GM12878 (cell line): ENCODE measurements at regions not wholly inside any gene's neighbourhood (a gene's known extent, or its start where the extent isn't known, plus 50 kb on each side); places are given as distances from the start of the nearest gene placed in this dataset.

Experiments used
- ATAC-seq: fragments of 200-7000 bp; cut with Tn5 transposase; 3 replicates; pipeline ENCODE4 v1.9.1; 2020; ENCODE audit warnings: mild to moderate bottlenecking, moderate library complexity
- BruUV-seq: library from RNA; stranded (reverse); fragments of 400-500 nt; replicated peaks from 2 replicates; lab custom pipeline; 2021; lab: Mats Ljungman, UMichigan
- CTCF ChIA-PET: fragments of 300-600 bp; sonication (Branson Sonifier 250); formaldehyde crosslinking; extraction: SDS; loops from one replicate; lab custom pipeline; 2021; ENCODE audit warnings: inconsistent platforms; lab: Yijun Ruan, JAX
- POLR2A ChIA-PET: fragments of 350-600 bp; formaldehyde crosslinking; extraction: SDS; loops from one replicate; lab custom pipeline; 2021; ENCODE audit warnings: inconsistent platforms; lab: Charles Lee
- RAD21 ChIA-PET: fragments of 300-600 bp; sonication (Branson Sonifier 250); formaldehyde crosslinking; loops from one replicate; lab custom pipeline; 2023; ENCODE audit warnings: antibody characterized with exemption; ENCODE audit not compliant: unreplicated experiment; lab: Charles Lee
- SMC1A ChIA-PET: fragments of 300-600 bp; sonication (Branson Sonifier 250); formaldehyde crosslinking; loops from one replicate; lab custom pipeline; 2023; ENCODE audit not compliant: unreplicated experiment, uncharacterized antibody; lab: Charles Lee
- DNase-seq: peaks from one replicate; pipeline ENCODE4 v3.0.0-alpha.2; 2011; ENCODE audit warnings: low read depth, low spot score
- FAIRE-seq: peaks from 3 replicates; lab custom pipeline; 2011; peaks lifted over from hg19 to GRCh38; lab: Jason Lieb, UNC
- H2AFZ ChIP-seq: 2 replicates; pipeline ENCODE4 v1.6.0; 2011; ENCODE audit warnings: low read depth, low read length, control low read depth; ENCODE audit not compliant: control insufficient read depth
- H3K27ac ChIP-seq: 2 replicates; pipeline ENCODE4 v1.5.1; 2011; ENCODE audit warnings: control low read depth; ENCODE audit not compliant: control insufficient read depth, insufficient read depth
- H3K27me3 ChIP-seq, 2 experiments: replicated peaks in 1 of 2; 2 replicates each; pipeline versions ENCODE4 v1.6.0 to v1.6.1; 2011; ENCODE audit warnings: low read length in 1 of 2; ENCODE audit not compliant: control insufficient read depth in 2 of 2, insufficient read depth in 2 of 2
- H3K36me3 ChIP-seq, 2 experiments: 2 replicates each; pipeline ENCODE4 v1.5.1; 2011; ENCODE audit warnings: low read length in 1 of 2; ENCODE audit not compliant: control insufficient read depth in 2 of 2, insufficient read depth in 2 of 2
- H3K4me1 ChIP-seq: 2 replicates; pipeline ENCODE4 v1.6.1; 2011; ENCODE audit warnings: mild to moderate bottlenecking, low read length, moderate library complexity, mixed read lengths; ENCODE audit not compliant: control insufficient read depth, insufficient read depth
- H3K4me2 ChIP-seq: 2 replicates; pipeline ENCODE4 v1.6.0; 2011; ENCODE audit warnings: control low read depth; ENCODE audit not compliant: control insufficient read depth, insufficient read depth
- H3K4me3 ChIP-seq: fragments of 200-600 bp; sonication (generic); 2 replicates; pipeline ENCODE4 v1.5.1; 2016
- H3K79me2 ChIP-seq: 2 replicates; pipeline ENCODE4 v1.6.0; 2011; ENCODE audit warnings: low read length; ENCODE audit not compliant: control insufficient read depth, insufficient read depth
- H3K9ac ChIP-seq: 2 replicates; pipeline ENCODE4 v1.8.0; 2011; ENCODE audit warnings: low read length, control low read depth, mixed read lengths; ENCODE audit not compliant: control insufficient read depth, insufficient read depth
- H3K9me3 ChIP-seq: replicated peaks from 3 replicates; pipeline ENCODE4 v1.5.1; 2011; ENCODE audit warnings: mild to moderate bottlenecking, low read length; ENCODE audit not compliant: control insufficient read depth, insufficient read depth
- H4K20me1 ChIP-seq: 2 replicates; pipeline ENCODE4 v1.6.0; 2011; ENCODE audit not compliant: control insufficient read depth, insufficient read depth
- BMI1 ChIP-seq: fragments of 450-650 bp; IDR thresholded peaks from 2 replicates; pipeline ENCODE4 v1.6.1; 2016; ENCODE audit warnings: mild to moderate bottlenecking, moderate library complexity, borderline replicate concordance
- CBX5 ChIP-seq: sonication (generic); IDR thresholded peaks from 2 replicates; pipeline ENCODE4 v1.6.1; 2016; ENCODE audit warnings: low read depth, moderate library complexity, mild to moderate bottlenecking, inconsistent platforms
- CHD1 ChIP-seq: IDR thresholded peaks from 2 replicates; pipeline ENCODE4 v1.6.1; 2012; ENCODE audit warnings: low read depth, low read length, improper control_type of control experiment
- CHD2 ChIP-seq: IDR thresholded peaks from 2 replicates; pipeline ENCODE4 v1.6.1; 2011; ENCODE audit warnings: low read depth, low read length, improper control_type of control experiment, borderline replicate concordance
- EED ChIP-seq: sonication (generic); IDR thresholded peaks from 2 replicates; pipeline ENCODE4 v1.6.1; 2016; ENCODE audit warnings: antibody characterized with exemption, low read depth
- ESRRA ChIP-seq: IDR thresholded peaks from 2 replicates; pipeline ENCODE4 v1.6.1; 2012; ENCODE audit warnings: mild to moderate bottlenecking, low read length, improper control_type of control experiment
- NBN ChIP-seq: fragments of 450-650 bp; IDR thresholded peaks from 2 replicates; pipeline ENCODE4 v1.6.1; 2016
- PML ChIP-seq: IDR thresholded peaks from 2 replicates; pipeline ENCODE4 v1.6.1; 2012; ENCODE audit warnings: low read length, inconsistent platforms
- POU2F2 ChIP-seq: IDR thresholded peaks from 3 replicates; pipeline ENCODE4 v1.6.1; 2011; ENCODE audit warnings: low read depth, mild to moderate bottlenecking, low read length, borderline replicate concordance
- SMARCA5 ChIP-seq: fragments of 450-650 bp; IDR thresholded peaks from 2 replicates; pipeline ENCODE4 v1.6.1; 2017; ENCODE audit warnings: mild to moderate bottlenecking
- SP1 ChIP-seq: IDR thresholded peaks from one replicate; pipeline ENCODE4 v1.6.1; 2011; ENCODE audit warnings: low read depth, low read length
- SRF ChIP-seq, 2 experiments: IDR thresholded peaks; 2 replicates each; pipeline ENCODE4 v1.6.1; 2011; ENCODE audit warnings: low read depth in 2 of 2, low read length in 2 of 2, mild to moderate bottlenecking in 1 of 2, moderate library complexity in 1 of 2
- USF1 ChIP-seq: IDR thresholded peaks from 2 replicates; pipeline ENCODE4 v1.6.1; 2011; ENCODE audit warnings: borderline replicate concordance, low read depth, mild to moderate bottlenecking, moderate library complexity, mixed read lengths, low read length; ENCODE audit not compliant: insufficient read depth; ENCODE audit errors: extremely low read length
- ZNF687 ChIP-seq: fragments of 450-650 bp; IDR thresholded peaks from 2 replicates; pipeline ENCODE4 v1.6.1; 2017; ENCODE audit warnings: mild to moderate bottlenecking, moderate library complexity
- WGBS: methylation state at CpG from one replicate; pipeline ENCODE4 v1.1.6; 2016; ENCODE audit warnings: low lambda C conversion rate; ENCODE audit not compliant: insufficient replicate concordance, insufficient coverage; ENCODE audit errors: missing lambda C conversion rate; 5-methylcytosine and 5-hydroxymethylcytosine counted together
- in situ Hi-C: fragments of 300-500 bp; cut with MboI; formaldehyde crosslinking; loops from 9 replicates; pipeline ENCODE4 v1.14.3; 2018; ENCODE audit warnings: mixed read lengths
- intact Hi-C: fragments of 100-400 bp; cut with micrococcal nuclease; formaldehyde crosslinking; loops from one replicate; pipeline ENCODE4 v1.14.2; 2022; ENCODE audit not compliant: unreplicated experiment
- TF ChIP-seq, protein P1 (sequence below): IDR thresholded peaks from 2 replicates; pipeline ENCODE4 v1.6.1; 2012; ENCODE audit warnings: mild to moderate bottlenecking, low read depth, low read length

DNA sequence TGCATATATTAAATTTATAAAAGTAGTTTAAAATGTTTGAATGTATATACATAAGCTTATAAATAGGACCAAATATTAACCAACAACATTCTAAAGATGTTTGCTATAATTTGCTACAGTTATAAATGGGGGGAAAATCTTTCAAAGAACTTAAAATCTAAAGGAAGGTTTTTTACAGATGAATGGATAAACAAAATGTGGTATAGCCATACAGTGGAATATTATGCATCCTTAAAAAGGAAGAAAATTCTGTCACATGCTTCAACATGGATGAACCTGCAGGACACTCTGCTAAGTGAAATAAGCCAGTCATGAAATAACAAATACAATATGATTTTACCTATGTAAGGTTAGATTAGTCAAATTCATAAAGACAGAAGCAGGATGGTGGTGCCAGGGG lies 75.8 kb downstream of the TMEM17 start (continued):
- TF ChIP-seq ZNF687, result no peak
- TF ChIP-seq SRF (IDR thresholded peaks at IDR 0.05; ENCODE audit: low read depth in 2 of 2, low read length in 2 of 2), result no peak

GRCh38 chr2:62427146-62427545 lies 78.8 kb downstream of the TMEM17 start:
- Histone ChIP-seq H3K4me1 (no peaks in the 10 kb centered on the region), H3K9me3 (no peaks in the 10 kb centered on the region), H3K4me3 (no peak overlapping the region), H2AFZ (no peak overlapping the region), H3K36me3 (no peaks in the 10 kb centered on the region), H3K9ac (no peak overlapping the region), H4K20me1 (no peaks in the 10 kb centered on the region), H3K27me3 (no peaks in the 10 kb centered on the region), H3K79me2 (no peaks in the 10 kb centered on the region), H3K27ac (no peak overlapping the region), H3K4me2 (no peak overlapping the region)
- no TSS peak for BruUV-seq
- no peak for ATAC-seq
- in situ Hi-C loops, result no loop called here
- SMC1A ChIA-PET, result no interaction called here
- no peak for FAIRE-seq
- no peak for DNase-seq
- intact Hi-C loops, result no loop called here
- RAD21 ChIA-PET, result no interaction called here
- POLR2A ChIA-PET, result no interaction called here
- 85% methylated on average over 9 of the region's 9 CpGs for WGBS
- CTCF ChIA-PET, result no interaction called here
- no peak for TF ChIP-seq EED
- TF ChIP-seq CHD2, result no peak
- TF ChIP-seq, protein P1, sequence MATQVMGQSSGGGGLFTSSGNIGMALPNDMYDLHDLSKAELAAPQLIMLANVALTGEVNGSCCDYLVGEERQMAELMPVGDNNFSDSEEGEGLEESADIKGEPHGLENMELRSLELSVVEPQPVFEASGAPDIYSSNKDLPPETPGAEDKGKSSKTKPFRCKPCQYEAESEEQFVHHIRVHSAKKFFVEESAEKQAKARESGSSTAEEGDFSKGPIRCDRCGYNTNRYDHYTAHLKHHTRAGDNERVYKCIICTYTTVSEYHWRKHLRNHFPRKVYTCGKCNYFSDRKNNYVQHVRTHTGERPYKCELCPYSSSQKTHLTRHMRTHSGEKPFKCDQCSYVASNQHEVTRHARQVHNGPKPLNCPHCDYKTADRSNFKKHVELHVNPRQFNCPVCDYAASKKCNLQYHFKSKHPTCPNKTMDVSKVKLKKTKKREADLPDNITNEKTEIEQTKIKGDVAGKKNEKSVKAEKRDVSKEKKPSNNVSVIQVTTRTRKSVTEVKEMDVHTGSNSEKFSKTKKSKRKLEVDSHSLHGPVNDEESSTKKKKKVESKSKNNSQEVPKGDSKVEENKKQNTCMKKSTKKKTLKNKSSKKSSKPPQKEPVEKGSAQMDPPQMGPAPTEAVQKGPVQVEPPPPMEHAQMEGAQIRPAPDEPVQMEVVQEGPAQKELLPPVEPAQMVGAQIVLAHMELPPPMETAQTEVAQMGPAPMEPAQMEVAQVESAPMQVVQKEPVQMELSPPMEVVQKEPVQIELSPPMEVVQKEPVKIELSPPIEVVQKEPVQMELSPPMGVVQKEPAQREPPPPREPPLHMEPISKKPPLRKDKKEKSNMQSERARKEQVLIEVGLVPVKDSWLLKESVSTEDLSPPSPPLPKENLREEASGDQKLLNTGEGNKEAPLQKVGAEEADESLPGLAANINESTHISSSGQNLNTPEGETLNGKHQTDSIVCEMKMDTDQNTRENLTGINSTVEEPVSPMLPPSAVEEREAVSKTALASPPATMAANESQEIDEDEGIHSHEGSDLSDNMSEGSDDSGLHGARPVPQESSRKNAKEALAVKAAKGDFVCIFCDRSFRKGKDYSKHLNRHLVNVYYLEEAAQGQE, result no peak
- no peak for TF ChIP-seq BMI1
- TF ChIP-seq SP1, result no peak
- TF ChIP-seq SMARCA5, result no peak
- TF ChIP-seq USF1, result no peak
- TF ChIP-seq CBX5, result no peak
- no peak for TF ChIP-seq CHD1
- no peak for TF ChIP-seq NBN
- no peak for TF ChIP-seq ESRRA
- TF ChIP-seq PML, result no peak
- no peak for TF ChIP-seq POU2F2
